Keratinocyte (primary cell): ENCODE measurements at regions not wholly inside any gene's neighbourhood (a gene's known extent, or its start where the extent isn't known, plus 50 kb on each side); places are given as distances from the start of the nearest gene placed in this dataset.

Experiments
- DNase-seq: peaks from one replicate; pipeline ENCODE4 v3.0.0-alpha.2; 2011; ENCODE audit warnings: low read depth, missing footprints, low spot score
- FAIRE-seq: peaks from 2 replicates; lab custom pipeline; 2011; peaks lifted over from hg19 to GRCh38; lab: Jason Lieb, UNC
- H2AFZ ChIP-seq: 2 replicates; pipeline ENCODE4 v1.6.0; 2012; ENCODE audit warnings: low read length, control low read depth, inconsistent platforms; ENCODE audit not compliant: control insufficient read depth
- H3K27ac ChIP-seq: 2 replicates; pipeline ENCODE4 v1.5.1; 2011; ENCODE audit warnings: low read length; ENCODE audit not compliant: control insufficient read depth, insufficient read depth
- H3K27me3 ChIP-seq: 3 replicates; pipeline ENCODE4 v1.6.0; 2011; ENCODE audit warnings: low read length; ENCODE audit not compliant: control insufficient read depth, insufficient read depth; ENCODE audit errors: extremely low read depth
- H3K36me3 ChIP-seq, 2 experiments: 2 replicates in 1 of 2; 3 replicates in 1 of 2; pipeline ENCODE4 v1.5.1; 2011; ENCODE audit warnings: low read length in 2 of 2, mild to moderate bottlenecking in 1 of 2; ENCODE audit not compliant: control insufficient read depth in 2 of 2, insufficient read depth in 2 of 2; ENCODE audit errors: extremely low read depth in 1 of 2
- H3K4me1 ChIP-seq: 3 replicates; pipeline ENCODE4 v1.5.1; 2011; ENCODE audit warnings: low read length; ENCODE audit not compliant: control insufficient read depth, insufficient read depth; ENCODE audit errors: extremely low read depth
- H3K4me2 ChIP-seq: 3 replicates; pipeline ENCODE4 v1.6.0; 2011; ENCODE audit warnings: low read depth, low read length; ENCODE audit not compliant: control insufficient read depth, insufficient read depth; ENCODE audit errors: extremely low read depth
- H3K4me3 ChIP-seq, 3 experiments: fragments of 200-600 bp in 1 of 3; sonication (generic) in 1 of 3; 2 replicates in 2 of 3; 3 replicates in 1 of 3; pipeline ENCODE4 v1.5.1; 2011 to 2016; ENCODE audit warnings: low read length in 3 of 3, mild to moderate bottlenecking in 3 of 3, control low read depth in 2 of 3, inconsistent platforms in 1 of 3, low read depth in 1 of 3, mixed read lengths in 1 of 3, mixed run types in 1 of 3, moderate library complexity in 1 of 3; ENCODE audit not compliant: control insufficient read depth in 2 of 3, insufficient read depth in 2 of 3; ENCODE audit errors: extremely low read depth in 1 of 3
- H3K79me2 ChIP-seq: 2 replicates; pipeline ENCODE4 v1.6.0; 2012; ENCODE audit warnings: low read length; ENCODE audit not compliant: control insufficient read depth, insufficient read depth
- H3K9ac ChIP-seq: 3 replicates; pipeline ENCODE4 v1.6.0; 2011; ENCODE audit warnings: low read length; ENCODE audit not compliant: control insufficient read depth, insufficient read depth; ENCODE audit errors: extremely low read depth
- H3K9me1 ChIP-seq: 3 replicates; pipeline ENCODE4 v1.6.0; 2011; ENCODE audit warnings: low read length; ENCODE audit not compliant: control insufficient read depth, insufficient read depth; ENCODE audit errors: extremely low read depth
- H3K9me3 ChIP-seq: 2 replicates; pipeline ENCODE4 v1.5.1; 2012; ENCODE audit warnings: low read depth, low read length; ENCODE audit not compliant: control insufficient read depth
- H4K20me1 ChIP-seq: 3 replicates; pipeline ENCODE4 v1.6.0; 2011; ENCODE audit warnings: low read length; ENCODE audit not compliant: control insufficient read depth, insufficient read depth; ENCODE audit errors: extremely low read depth
- EZH2 ChIP-seq: IDR thresholded peaks from one replicate; pipeline ENCODE4 v1.6.1; 2012; ENCODE audit warnings: inconsistent platforms, mild to moderate bottlenecking, low read length, moderate library complexity
- dilution Hi-C: fragments of 300-500 bp; cut with MboI; formaldehyde crosslinking; loops from one replicate; pipeline ENCODE4 v1.7.0; 2020; ENCODE audit warnings: low sequenced_read_pairs; ENCODE audit not compliant: extremely low pct_ligation_motif_present
- TF ChIP-seq, protein P1 (sequence below), 3 experiments: IDR thresholded peaks in 1 of 3; conservative IDR thresholded peaks in 1 of 3; optimal IDR thresholded peaks in 1 of 3; 2 replicates in 2 of 3; 3 replicates in 1 of 3; pipeline versions ENCODE3 to v1.5.1; 2011; ENCODE audit warnings: low read length in 3 of 3, mild to moderate bottlenecking in 3 of 3, moderate library complexity in 2 of 3, control low read depth in 1 of 3, inconsistent platforms in 1 of 3; ENCODE audit not compliant: insufficient read depth in 2 of 3; ENCODE audit errors: extremely low read depth in 1 of 3

DNA sequence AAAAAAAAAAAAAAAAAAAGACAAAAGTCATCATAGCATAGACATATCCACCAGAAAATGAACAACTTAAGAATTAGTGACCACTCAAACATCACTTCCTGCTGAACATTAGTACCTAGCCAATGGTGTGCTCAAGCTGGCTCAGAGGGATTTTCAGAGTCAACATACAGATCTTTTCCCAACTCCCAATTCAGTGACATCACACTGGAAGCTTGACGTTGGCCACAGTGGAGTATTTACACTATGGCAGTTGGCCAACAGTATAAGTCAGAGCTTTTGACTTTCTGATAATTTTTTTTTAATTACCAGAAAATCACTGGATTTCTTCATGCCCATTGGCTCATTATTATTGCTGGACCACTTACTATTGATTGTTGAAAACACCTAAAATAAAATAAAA lies 383.5 kb downstream of the ARHGEF28 start:
- dilution Hi-C loops, result no loop called here
- Histone ChIP-seq H3K4me3 (no peak overlapping the region), H3K27ac (no peak overlapping the region), H3K9me3 (no peaks in the 10 kb centered on the region), H3K27me3 (no peaks in the 10 kb centered on the region), H3K9ac (no peak overlapping the region), H2AFZ (no peak overlapping the region), H3K4me1 (peaks cover 13% of the 10 kb centered on the region), H3K9me1 (no peaks in the 10 kb centered on the region), H3K36me3 (no peaks in the 10 kb centered on the region), H3K4me2 (no peak overlapping the region), H4K20me1 (no peaks in the 10 kb centered on the region), H3K79me2 (no peaks in the 10 kb centered on the region)
- TF ChIP-seq, protein P1, sequence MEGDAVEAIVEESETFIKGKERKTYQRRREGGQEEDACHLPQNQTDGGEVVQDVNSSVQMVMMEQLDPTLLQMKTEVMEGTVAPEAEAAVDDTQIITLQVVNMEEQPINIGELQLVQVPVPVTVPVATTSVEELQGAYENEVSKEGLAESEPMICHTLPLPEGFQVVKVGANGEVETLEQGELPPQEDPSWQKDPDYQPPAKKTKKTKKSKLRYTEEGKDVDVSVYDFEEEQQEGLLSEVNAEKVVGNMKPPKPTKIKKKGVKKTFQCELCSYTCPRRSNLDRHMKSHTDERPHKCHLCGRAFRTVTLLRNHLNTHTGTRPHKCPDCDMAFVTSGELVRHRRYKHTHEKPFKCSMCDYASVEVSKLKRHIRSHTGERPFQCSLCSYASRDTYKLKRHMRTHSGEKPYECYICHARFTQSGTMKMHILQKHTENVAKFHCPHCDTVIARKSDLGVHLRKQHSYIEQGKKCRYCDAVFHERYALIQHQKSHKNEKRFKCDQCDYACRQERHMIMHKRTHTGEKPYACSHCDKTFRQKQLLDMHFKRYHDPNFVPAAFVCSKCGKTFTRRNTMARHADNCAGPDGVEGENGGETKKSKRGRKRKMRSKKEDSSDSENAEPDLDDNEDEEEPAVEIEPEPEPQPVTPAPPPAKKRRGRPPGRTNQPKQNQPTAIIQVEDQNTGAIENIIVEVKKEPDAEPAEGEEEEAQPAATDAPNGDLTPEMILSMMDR (optimal IDR thresholded peaks at IDR 0.05 in 1 of 3, IDR thresholded peaks at IDR 0.05 in 1 of 3, conservative IDR thresholded peaks at IDR 0.05 in 1 of 3; ENCODE audit: extremely low read depth in 1 of 3, insufficient read depth in 2 of 3, low read length in 3 of 3), result no peak
- no peak for TF ChIP-seq EZH2
- no peak for DNase-seq
- no peak for FAIRE-seq

DNA sequence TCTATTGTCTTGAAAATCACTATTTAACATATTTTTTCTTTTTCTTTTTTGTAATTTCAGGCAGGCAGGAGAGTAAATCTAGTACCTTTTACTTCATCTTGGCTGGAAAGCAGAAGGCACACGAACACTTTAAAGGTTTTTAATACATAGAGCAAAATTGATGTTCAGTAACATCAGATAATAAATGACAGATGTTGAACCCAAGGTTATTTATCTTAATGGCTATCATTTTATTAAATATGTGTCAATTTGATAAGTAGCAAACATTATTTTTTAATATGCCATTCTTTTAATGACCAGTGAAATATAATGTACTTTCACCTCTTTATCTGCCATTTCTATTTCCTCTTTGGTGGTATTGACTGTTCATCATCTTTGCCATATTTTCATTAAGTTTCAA lies 381.2 kb downstream of the ARHGEF28 start:
- Histone ChIP-seq H3K79me2 (no peaks in the 10 kb centered on the region), H3K9me1 (no peaks in the 10 kb centered on the region), H3K4me1 (no peaks in the 10 kb centered on the region), H3K27ac (no peak overlapping the region), H3K36me3 (no peaks in the 10 kb centered on the region), H4K20me1 (no peaks in the 10 kb centered on the region), H3K9me3 (no peaks in the 10 kb centered on the region), H3K4me3 (no peak overlapping the region), H3K27me3 (no peaks in the 10 kb centered on the region), H3K9ac (no peak overlapping the region), H2AFZ (no peak overlapping the region), H3K4me2 (no peak overlapping the region)
- FAIRE-seq (no peak), DNase-seq (no peak)
- dilution Hi-C loops, result no loop called here
- TF ChIP-seq EZH2, result no peak
- TF ChIP-seq, protein P1 (optimal IDR thresholded peaks at IDR 0.05 in 1 of 3, IDR thresholded peaks at IDR 0.05 in 1 of 3, conservative IDR thresholded peaks at IDR 0.05 in 1 of 3; ENCODE audit: extremely low read depth in 1 of 3, insufficient read depth in 2 of 3, low read length in 3 of 3), result no peak
